Gastrocnemius medialis (tissue), 4 donors: ENCODE measurements at regions not wholly inside any gene's neighbourhood (a gene's known extent, or its start where the extent isn't known, plus 50 kb on each side); places are given as distances from the start of the nearest gene placed in this dataset.

Experiments
- ATAC-seq, 2 donors: fragments of 150-250 bp; one replicate each; pipeline ENCODE4 v1.9.1; 2016
- DNase-seq, 2 donors: peaks; one replicate each; pipeline ENCODE4 v3.0.0-alpha.2; 2019
- H3K27ac ChIP-seq, 4 donors: fragments of 200-600 bp; sonication (generic); 1 replicate in 1 of 4; 2 replicates in 3 of 4; pipeline ENCODE4 v1.5.1; 2016 to 2018; ENCODE audit warnings: mild to moderate bottlenecking in 2 of 4, moderate library complexity in 1 of 4
- H3K27me3 ChIP-seq, 3 donors: fragments of 200-600 bp; sonication (generic) in 2 of 3; 1 replicate in 1 of 3; 2 replicates in 2 of 3; pipeline versions ENCODE4 v1.5.1 to v1.6.0; 2016 to 2019; ENCODE audit warnings: mild to moderate bottlenecking in 1 of 3, moderate library complexity in 1 of 3
- H3K36me3 ChIP-seq, 2 donors: fragments of 200-600 bp; sonication (generic) in 1 of 2; one replicate each; pipeline ENCODE4 v1.5.1; 2017 to 2018
- H3K4me1 ChIP-seq, 2 donors: fragments of 200-600 bp; sonication (generic) in 1 of 2; one replicate each; pipeline ENCODE4 v1.5.1; 2016 to 2017; ENCODE audit warnings: mild to moderate bottlenecking in 2 of 2
- H3K4me3 ChIP-seq, 4 donors: fragments of 200-600 bp; sonication (generic) in 3 of 4; 1 replicate in 1 of 4; 2 replicates in 3 of 4; pipeline ENCODE4 v1.5.1; 2016 to 2019; ENCODE audit warnings: mild to moderate bottlenecking in 2 of 4
- H3K9me3 ChIP-seq, 3 donors: fragments of 200-600 bp; sonication (generic) in 2 of 3; 1 replicate in 1 of 3; 2 replicates in 2 of 3; pipeline ENCODE4 v1.5.1; 2016 to 2019
- POLR2A ChIP-seq, 2 donors: fragments of 450-650 bp; IDR thresholded peaks; one replicate each; pipeline ENCODE4 v1.6.1; 2017; ENCODE audit warnings: antibody characterized with exemption in 2 of 2, mild to moderate bottlenecking in 2 of 2, moderate library complexity in 2 of 2
- in situ Hi-C, 4 donors: fragments of 200-750 bp; cut with MboI; loops; one replicate each; pipeline versions ENCODE4 v1.15.0 to v1.8.0; 2017; ENCODE audit warnings: low sequenced_read_pairs in 4 of 4
- intact Hi-C: fragments of 100-400 bp; cut with DNase I; formaldehyde crosslinking; loops from one replicate; pipeline ENCODE4 v1.15.1; 2023; ENCODE audit warnings: low total_unique reads
- TF ChIP-seq, protein P1 (sequence below), 5 experiments: fragments of 450-650 bp in 3 of 5; fragments of 200-600 bp in 2 of 5; sonication (generic) in 2 of 5; IDR thresholded peaks in 4 of 5; conservative IDR thresholded peaks in 1 of 5; 1 replicate in 4 of 5; 2 replicates in 1 of 5; pipeline ENCODE4 v1.5.1; 2016 to 2019; ENCODE audit warnings: antibody characterized with exemption in 5 of 5, mild to moderate bottlenecking in 3 of 5, moderate library complexity in 3 of 5

- H3K4me1 ChIP-seq, result no peaks in the 10 kb centered on the region
These were observed 1215.1 kb downstream of the BCL11B start for GRCh38 chr14:98056946-98057345.

GRCh38 chr14:98059106-98059505 lies 1212.9 kb downstream of the BCL11B start:
- intact Hi-C loops, result no loop called here
- no peaks in the 10 kb centered on the region for H3K36me3 ChIP-seq
- no peaks in the 10 kb centered on the region for H3K4me1 ChIP-seq
- no peak overlapping the region for H3K27ac ChIP-seq
- no peak for TF ChIP-seq POLR2A (IDR thresholded peaks at IDR 0.05)
- TF ChIP-seq, protein P1, sequence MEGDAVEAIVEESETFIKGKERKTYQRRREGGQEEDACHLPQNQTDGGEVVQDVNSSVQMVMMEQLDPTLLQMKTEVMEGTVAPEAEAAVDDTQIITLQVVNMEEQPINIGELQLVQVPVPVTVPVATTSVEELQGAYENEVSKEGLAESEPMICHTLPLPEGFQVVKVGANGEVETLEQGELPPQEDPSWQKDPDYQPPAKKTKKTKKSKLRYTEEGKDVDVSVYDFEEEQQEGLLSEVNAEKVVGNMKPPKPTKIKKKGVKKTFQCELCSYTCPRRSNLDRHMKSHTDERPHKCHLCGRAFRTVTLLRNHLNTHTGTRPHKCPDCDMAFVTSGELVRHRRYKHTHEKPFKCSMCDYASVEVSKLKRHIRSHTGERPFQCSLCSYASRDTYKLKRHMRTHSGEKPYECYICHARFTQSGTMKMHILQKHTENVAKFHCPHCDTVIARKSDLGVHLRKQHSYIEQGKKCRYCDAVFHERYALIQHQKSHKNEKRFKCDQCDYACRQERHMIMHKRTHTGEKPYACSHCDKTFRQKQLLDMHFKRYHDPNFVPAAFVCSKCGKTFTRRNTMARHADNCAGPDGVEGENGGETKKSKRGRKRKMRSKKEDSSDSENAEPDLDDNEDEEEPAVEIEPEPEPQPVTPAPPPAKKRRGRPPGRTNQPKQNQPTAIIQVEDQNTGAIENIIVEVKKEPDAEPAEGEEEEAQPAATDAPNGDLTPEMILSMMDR (IDR thresholded peaks at IDR 0.05 in 4 of 5, conservative IDR thresholded peaks at IDR 0.05 in 1 of 5), result no peak
- in situ Hi-C loops, result no loop called here
- ATAC-seq (no peak), DNase-seq (no peak)
- no peaks in the 10 kb centered on the region for H3K27me3 ChIP-seq
- no peaks in the 10 kb centered on the region for H3K9me3 ChIP-seq
- H3K4me3 ChIP-seq, result no peak overlapping the region

More at GRCh38 chr14:98056946-98057345, 1215.1 kb downstream of the BCL11B start:
- no peak overlapping the region for H3K4me3 ChIP-seq
- in situ Hi-C loops, result no loop called here
- intact Hi-C loops, result no loop called here
- ATAC-seq, result no peak
- TF ChIP-seq POLR2A (IDR thresholded peaks at IDR 0.05), result no peak
- TF ChIP-seq, protein P1 (IDR thresholded peaks at IDR 0.05 in 4 of 5, conservative IDR thresholded peaks at IDR 0.05 in 1 of 5), result no peak
- no peak for DNase-seq
- H3K9me3 ChIP-seq, result no peaks in the 10 kb centered on the region
- no peak overlapping the region for H3K27ac ChIP-seq
- no peaks in the 10 kb centered on the region for H3K36me3 ChIP-seq
- no peaks in the 10 kb centered on the region for H3K27me3 ChIP-seq

GRCh38 chr14:98062083-98062482 lies 1209.9 kb downstream of the BCL11B start:
- H3K4me3 ChIP-seq, result no peak overlapping the region
- no peak overlapping the region for H3K27ac ChIP-seq
- H3K4me1 ChIP-seq, result no peaks in the 10 kb centered on the region
- no peaks in the 10 kb centered on the region for H3K36me3 ChIP-seq
- intact Hi-C loops, result no loop called here
- TF ChIP-seq, protein P1 (IDR thresholded peaks at IDR 0.05 in 4 of 5, conservative IDR thresholded peaks at IDR 0.05 in 1 of 5), result no peak
- TF ChIP-seq POLR2A (IDR thresholded peaks at IDR 0.05), result no peak
- no peak for DNase-seq
- H3K9me3 ChIP-seq, result no peaks in the 10 kb centered on the region
- H3K27me3 ChIP-seq, result no peaks in the 10 kb centered on the region
- no peak for ATAC-seq
- in situ Hi-C loops, result no loop called here

- TF ChIP-seq, protein P1 (IDR thresholded peaks at IDR 0.05 in 4 of 5, conservative IDR thresholded peaks at IDR 0.05 in 1 of 5), result no peak
- TF ChIP-seq POLR2A (IDR thresholded peaks at IDR 0.05), result no peak
- intact Hi-C loops (no loop called here), in situ Hi-C loops (no loop called here)
- no peak for DNase-seq
- no peaks in the 10 kb centered on the region for H3K9me3 ChIP-seq
- no peak overlapping the region for H3K27ac ChIP-seq
- no peaks in the 10 kb centered on the region for H3K4me1 ChIP-seq
- ATAC-seq, result no peak
- no peak overlapping the region for H3K4me3 ChIP-seq
- H3K27me3 ChIP-seq, result no peaks in the 10 kb centered on the region
- no peaks in the 10 kb centered on the region for H3K36me3 ChIP-seq
These were observed 1202.3 kb downstream of the BCL11B start for GRCh38 chr14:98069712-98070171.

- no peak for ATAC-seq
- no peaks in the 10 kb centered on the region for H3K4me1 ChIP-seq
- TF ChIP-seq POLR2A (IDR thresholded peaks at IDR 0.05), result no peak
- TF ChIP-seq, protein P1 (IDR thresholded peaks at IDR 0.05 in 4 of 5, conservative IDR thresholded peaks at IDR 0.05 in 1 of 5), result no peak
- no peak for DNase-seq
- H3K36me3 ChIP-seq, result no peaks in the 10 kb centered on the region
- H3K27ac ChIP-seq, result no peak overlapping the region
- no peaks in the 10 kb centered on the region for H3K27me3 ChIP-seq
- no peak overlapping the region for H3K4me3 ChIP-seq
- no peaks in the 10 kb centered on the region for H3K9me3 ChIP-seq
- intact Hi-C loops (no loop called here), in situ Hi-C loops (no loop called here)
These were observed 1201.5 kb downstream of the BCL11B start for GRCh38 chr14:98070536-98070935.
